AML-193 (cell line): ENCODE measurements at regions not wholly inside any gene's neighbourhood (a gene's known extent, or its start where the extent isn't known, plus 50 kb on each side); places are given as distances from the start of the nearest gene placed in this dataset.

Experiments
- DNase-seq, 2 experiments: peaks; one replicate each; lab custom pipeline; 2025; lab: John Stamatoyannopoulos, UW

DNA sequence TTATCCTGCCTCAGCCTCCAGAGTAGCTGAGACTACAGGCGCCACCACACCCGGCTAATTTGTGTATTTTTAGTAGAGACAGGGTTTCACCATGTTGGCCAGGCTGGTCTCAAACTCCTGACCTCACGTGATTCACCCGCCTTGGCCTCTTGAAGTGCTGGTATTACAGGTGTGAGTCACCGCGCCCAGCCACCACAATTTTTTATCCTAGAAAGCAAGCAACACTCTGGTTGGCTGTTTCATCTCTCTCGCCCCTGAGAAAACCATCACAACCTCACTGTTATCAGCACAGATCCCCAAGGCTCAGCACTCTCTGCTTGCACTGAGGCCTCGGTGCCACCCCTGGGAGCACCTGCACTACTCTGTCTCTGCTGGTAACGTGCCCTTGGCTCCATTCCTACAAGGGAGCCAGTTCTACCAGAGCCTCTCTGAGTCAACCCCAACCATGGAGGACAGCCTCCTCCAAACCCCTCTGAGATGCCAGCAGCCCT, 134.8 kb upstream of the AGAP1 start:
- DNase-seq: no peak

DNA sequence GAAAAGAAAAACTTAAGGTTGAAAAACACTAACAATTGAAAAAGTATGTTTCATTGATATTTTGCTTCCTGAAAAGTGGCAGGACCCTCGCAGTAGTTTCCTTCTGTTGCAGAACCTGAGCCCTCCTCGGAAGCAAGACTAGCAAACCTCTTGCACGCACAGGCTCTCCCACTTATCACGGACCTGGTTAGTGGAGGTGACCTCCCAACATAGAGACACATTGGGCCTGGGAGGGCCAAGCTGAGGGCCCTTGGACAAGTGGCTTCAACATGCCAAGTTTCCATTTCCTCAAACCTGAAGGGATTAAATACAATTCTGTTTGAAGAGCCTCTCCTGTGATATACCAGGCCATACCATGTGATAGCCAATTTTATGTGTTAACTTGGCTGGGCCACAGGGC, 133.4 kb upstream of the AGAP1 start:
- no peak for DNase-seq

- DNase-seq: no peak
These were observed 128.1 kb upstream of the AGAP1 start for GRCh38 chr2:235365743-235366142.

GRCh38 chr2:235366390-235366789, 127.5 kb upstream of the AGAP1 start:
- DNase-seq: no peak

GRCh38 chr2:235366807-235367206, 127.0 kb upstream of the AGAP1 start:
- no peak for DNase-seq

- no peak for DNase-seq
These were observed 122.8 kb upstream of the AGAP1 start for GRCh38 chr2:235371018-235371417.

DNA sequence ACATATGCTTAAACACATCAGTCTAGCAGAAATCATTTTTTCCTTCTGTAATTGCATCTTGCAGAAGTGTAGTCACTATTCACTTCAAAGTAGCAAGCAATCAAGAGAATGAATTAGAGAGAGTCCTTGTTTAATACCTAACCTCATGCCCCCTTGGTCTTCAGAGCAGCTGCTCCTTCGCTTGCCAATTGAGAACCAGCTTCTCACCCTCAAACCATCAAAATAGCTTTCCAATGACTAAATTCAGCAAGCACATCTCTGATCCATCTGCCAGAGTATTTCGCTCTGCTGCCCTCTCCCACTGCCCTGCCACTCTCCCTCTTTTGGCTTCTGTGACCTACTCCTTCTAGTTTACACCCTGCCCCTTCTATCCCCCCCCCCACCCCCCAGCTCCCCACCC, 120.7 kb upstream of the AGAP1 start:
- DNase-seq: no peak

- DNase-seq: no peak
These were observed 116.7 kb upstream of the AGAP1 start for GRCh38 chr2:235377176-235377575.

- no peak for DNase-seq
These were observed 115.6 kb upstream of the AGAP1 start for GRCh38 chr2:235378246-235378645.

GRCh38 chr2:235378944-235379343, 114.9 kb upstream of the AGAP1 start:
- DNase-seq: no peak

DNA sequence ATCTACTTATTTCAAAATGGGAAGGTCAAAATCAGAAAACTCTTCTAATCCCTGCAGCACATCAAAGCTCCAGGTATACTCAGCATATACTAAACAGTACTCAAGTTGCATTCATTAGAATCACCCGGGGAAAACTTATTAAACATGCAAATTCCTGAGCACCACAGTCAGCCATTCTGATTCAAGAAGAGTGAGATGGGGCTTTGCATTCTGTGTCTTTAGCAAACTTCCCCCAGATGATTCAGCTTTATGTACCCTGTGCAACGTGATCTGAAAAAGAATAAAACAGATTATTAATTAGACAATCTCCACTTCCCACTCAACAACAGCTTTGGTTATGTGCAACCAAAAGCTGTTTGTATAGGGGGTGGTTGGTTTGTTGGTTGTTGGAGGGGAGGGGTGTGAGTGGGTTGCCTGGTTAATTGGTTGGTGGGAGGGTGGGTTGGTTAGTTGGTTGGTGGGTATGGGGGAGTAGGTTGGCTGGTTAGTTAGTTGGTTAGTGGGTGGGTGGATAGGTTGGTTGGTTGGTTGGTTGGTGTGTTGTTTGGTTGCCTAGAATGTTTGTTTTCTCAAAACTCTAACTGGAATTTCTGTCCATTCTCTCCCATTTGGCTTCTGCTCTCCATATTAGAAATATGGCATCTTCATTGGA, 112.5 kb upstream of the AGAP1 start:
- no peak for DNase-seq

DNA sequence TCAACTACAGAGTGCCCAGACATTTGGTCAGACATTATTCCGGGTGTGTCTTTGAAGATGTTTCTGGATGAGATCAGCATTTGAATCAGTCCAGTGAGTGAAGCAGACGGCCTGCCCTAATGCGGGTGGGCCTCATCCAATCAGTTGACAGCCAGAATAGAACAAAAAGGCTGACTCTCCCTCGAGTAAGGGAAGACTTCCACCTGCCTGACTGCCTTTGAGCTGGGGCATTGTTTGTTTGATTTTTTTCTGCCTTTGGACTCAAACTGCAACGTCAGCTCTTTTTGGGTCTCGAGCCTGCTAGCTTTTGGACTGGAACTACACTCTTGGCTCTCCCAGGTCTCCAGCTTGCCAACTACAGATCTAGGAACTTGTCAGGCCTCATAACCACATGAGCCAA, 111.7 kb upstream of the AGAP1 start:
- no peak for DNase-seq

GRCh38 chr2:235382601-235383000, 111.2 kb upstream of the AGAP1 start:
- DNase-seq: no peak

GRCh38 chr2:235383272-235383843, 110.5 kb upstream of the AGAP1 start:
- DNase-seq: no peak

DNA sequence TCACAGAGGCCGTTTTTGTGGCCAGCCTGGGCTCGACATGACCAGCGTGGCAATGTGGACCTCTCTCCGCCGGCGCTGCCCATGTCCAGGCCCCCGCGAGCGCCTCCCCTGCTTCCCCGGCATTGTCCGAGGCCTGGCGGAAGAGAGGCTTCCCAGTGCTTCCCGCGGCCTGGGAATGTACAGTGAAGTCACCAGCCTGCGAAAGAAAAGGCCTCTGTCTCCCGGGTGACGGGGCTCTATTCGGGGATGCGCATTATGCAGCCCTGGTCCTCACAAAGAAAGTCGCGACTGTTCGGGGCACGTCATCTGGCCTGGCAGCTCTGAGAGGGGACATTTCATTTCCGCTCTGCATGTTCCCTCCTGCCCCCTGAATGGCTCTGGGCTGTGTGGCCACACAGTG, 109.2 kb upstream of the AGAP1 start:
- no peak for DNase-seq

- no peak for DNase-seq
These were observed 104.2 kb upstream of the AGAP1 start for GRCh38 chr2:235389626-235390025.

DNA sequence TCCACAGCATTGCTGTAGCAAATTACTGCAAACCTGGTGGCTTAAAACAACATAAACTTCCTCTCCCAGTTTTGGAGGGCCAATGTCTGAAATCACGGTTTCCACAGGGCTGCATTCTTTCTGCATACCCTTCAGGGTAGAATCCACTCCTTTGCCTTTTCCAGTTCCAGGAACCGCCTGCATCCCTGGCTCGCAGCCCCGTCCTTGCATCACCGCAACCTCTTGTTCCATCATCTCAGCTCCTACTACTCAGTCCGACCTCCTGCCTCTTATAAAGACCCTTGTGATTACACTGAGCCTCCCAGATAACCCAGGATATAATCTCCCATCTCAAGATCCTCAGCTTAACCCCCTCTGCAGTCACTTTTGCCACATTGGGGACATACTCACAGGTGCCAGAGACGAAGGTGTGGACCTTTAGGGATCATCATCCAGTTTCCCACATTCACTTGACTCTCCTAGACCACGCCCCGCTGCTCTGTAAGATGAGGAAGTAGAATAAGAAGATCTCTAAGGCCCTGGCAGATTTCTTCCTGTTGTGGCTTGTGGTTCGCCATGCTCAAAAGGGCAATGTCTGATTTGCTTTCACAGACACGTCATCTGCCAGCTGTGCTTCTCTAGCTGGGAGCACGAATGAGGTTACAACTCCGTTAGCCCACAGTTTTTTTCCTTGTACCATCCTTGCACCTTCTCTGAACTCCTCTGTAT, 103.6 kb upstream of the AGAP1 start:
- peak; percentile 12 to 18 for DNase-seq

GRCh38 chr2:235390816-235391194, 103.0 kb upstream of the AGAP1 start:
- no peak for DNase-seq

- no peak for DNase-seq
These were observed 101.8 kb upstream of the AGAP1 start for GRCh38 chr2:235391921-235392615.

DNA sequence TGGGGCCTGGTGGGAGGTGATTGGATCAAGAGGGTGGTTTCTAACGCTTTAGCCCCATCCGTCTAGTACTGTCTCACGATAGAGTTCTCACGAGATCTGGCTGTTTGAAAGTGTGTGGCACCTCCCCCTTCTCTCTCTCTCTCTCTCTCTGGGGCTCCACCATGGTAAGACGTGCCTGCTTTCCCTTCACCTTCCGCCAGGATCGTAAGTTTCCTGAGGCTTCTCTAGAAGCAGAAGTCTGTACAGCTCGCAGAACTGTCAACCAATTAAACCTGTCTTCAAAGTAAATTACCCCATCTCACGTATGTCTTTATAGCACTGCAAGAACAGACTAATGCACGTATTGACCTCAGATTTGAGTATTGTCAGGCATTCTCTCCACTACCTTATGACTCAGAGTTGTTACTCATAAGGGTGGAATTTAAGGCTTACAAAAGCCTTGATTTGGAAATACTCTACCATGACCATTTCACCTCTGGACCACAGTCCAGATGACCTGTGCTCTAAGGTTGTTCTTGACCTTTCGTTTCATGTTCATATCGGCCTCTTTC, 99.5 kb upstream of the AGAP1 start:
- DNase-seq: no peak

GRCh38 chr2:235396071-235396846, 97.6 kb upstream of the AGAP1 start:
- no peak for DNase-seq

GRCh38 chr2:235398321-235398720, 95.5 kb upstream of the AGAP1 start:
- no peak for DNase-seq
